Lower leg skin (tissue), 3 donors: ENCODE measurements at regions not wholly inside any gene's neighbourhood (a gene's known extent, or its start where the extent isn't known, plus 50 kb on each side); places are given as distances from the start of the nearest gene placed in this dataset.

Source experiments
- POLR2A ChIP-seq, 2 donors: fragments of 450-650 bp; IDR thresholded peaks; one replicate each; pipeline ENCODE4 v1.6.1; 2016 to 2017; ENCODE audit warnings: antibody characterized with exemption in 2 of 2, mild to moderate bottlenecking in 1 of 2, moderate library complexity in 1 of 2
- TF ChIP-seq, protein P1 (sequence below), 3 donors: fragments of 450-650 bp; IDR thresholded peaks; one replicate each; pipeline ENCODE4 v1.5.1; 2016; ENCODE audit warnings: antibody characterized with exemption in 3 of 3, mild to moderate bottlenecking in 3 of 3, moderate library complexity in 2 of 3

DNA sequence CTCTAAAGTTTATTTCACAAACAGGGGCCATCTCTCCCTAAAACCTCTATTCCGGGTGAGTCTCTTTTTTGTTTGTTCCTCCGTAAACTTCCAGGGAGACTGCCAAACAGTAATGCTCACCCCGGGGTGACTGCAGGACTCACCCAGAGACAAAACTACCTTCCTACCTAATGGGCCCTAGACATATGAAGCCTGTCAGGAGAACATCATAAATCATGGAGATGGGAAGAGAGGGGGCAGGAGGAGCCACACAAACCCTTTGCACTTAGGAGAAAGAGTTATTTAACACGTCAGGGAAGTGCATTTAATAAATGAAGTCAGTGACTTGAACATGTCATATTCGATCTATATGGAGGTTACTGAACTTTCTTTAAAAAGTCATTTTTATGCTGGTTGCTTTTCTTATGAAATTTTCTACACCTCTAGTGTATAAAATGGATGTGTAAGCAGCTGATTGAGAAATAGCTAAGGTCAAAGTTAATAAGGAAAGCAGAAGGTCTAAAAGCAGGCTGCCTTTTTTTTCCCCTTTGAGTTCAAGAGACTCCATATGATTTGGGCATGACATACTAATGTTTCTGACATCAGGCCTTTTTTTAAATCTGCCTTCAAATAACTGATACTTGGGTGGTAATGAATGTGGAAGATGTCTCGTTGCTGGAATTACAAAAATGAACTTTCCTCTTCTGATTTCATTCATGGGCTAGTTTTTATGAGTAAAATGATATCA, 286.9 kb upstream of the USP25 start:
- no peak for TF ChIP-seq POLR2A (IDR thresholded peaks at IDR 0.05)
- TF ChIP-seq, protein P1, sequence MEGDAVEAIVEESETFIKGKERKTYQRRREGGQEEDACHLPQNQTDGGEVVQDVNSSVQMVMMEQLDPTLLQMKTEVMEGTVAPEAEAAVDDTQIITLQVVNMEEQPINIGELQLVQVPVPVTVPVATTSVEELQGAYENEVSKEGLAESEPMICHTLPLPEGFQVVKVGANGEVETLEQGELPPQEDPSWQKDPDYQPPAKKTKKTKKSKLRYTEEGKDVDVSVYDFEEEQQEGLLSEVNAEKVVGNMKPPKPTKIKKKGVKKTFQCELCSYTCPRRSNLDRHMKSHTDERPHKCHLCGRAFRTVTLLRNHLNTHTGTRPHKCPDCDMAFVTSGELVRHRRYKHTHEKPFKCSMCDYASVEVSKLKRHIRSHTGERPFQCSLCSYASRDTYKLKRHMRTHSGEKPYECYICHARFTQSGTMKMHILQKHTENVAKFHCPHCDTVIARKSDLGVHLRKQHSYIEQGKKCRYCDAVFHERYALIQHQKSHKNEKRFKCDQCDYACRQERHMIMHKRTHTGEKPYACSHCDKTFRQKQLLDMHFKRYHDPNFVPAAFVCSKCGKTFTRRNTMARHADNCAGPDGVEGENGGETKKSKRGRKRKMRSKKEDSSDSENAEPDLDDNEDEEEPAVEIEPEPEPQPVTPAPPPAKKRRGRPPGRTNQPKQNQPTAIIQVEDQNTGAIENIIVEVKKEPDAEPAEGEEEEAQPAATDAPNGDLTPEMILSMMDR (IDR thresholded peaks at IDR 0.05) = no peak
